OCI-LY7 (cell line): ENCODE measurements at regions not wholly inside any gene's neighbourhood (a gene's known extent, or its start where the extent isn't known, plus 50 kb on each side); places are given as distances from the start of the nearest gene placed in this dataset.

ENCODE experiments used
- BruUV-seq: library from RNA; stranded (reverse); fragments of 400-500 nt; replicated peaks from 2 replicates; lab custom pipeline; 2021; lab: Mats Ljungman, UMichigan
- CTCF ChIA-PET: fragments of 300-600 bp; sonication (Branson Sonifier 250); formaldehyde crosslinking; loops from one replicate; lab custom pipeline; 2022; ENCODE audit warnings: antibody characterized with exemption; ENCODE audit not compliant: unreplicated experiment; lab: Charles Lee
- POLR2A ChIA-PET: fragments of 300-600 bp; sonication (Branson Sonifier 250); formaldehyde crosslinking; loops from one replicate; lab custom pipeline; 2022; ENCODE audit warnings: antibody characterized with exemption; lab: Charles Lee
- DNase-seq: peaks from one replicate; pipeline ENCODE4 v3.0.0-alpha.2; 2015; ENCODE audit warnings: low spot score
- H2AFZ ChIP-seq: fragments of 200-600 bp; sonication (generic), shearing (Covaris generic); 2 replicates; pipeline ENCODE4 v1.6.1; 2014; ENCODE audit warnings: mild to moderate bottlenecking, antibody characterized with exemption, low read length, moderate library complexity
- H3K27ac ChIP-seq: fragments of 200-600 bp; sonication (generic); 2 replicates; pipeline ENCODE4 v1.5.1; 2014; ENCODE audit warnings: mixed run types, low read depth, mild to moderate bottlenecking, moderate library complexity, low read length, inconsistent platforms; ENCODE audit not compliant: poor library complexity, severe bottlenecking
- H3K36me3 ChIP-seq: fragments of 200-600 bp; sonication (generic); 2 replicates; pipeline ENCODE4 v1.6.1; 2014; ENCODE audit warnings: mild to moderate bottlenecking, antibody characterized with exemption, low read length, moderate library complexity, mixed read lengths; ENCODE audit not compliant: insufficient read depth
- H3K4me1 ChIP-seq: fragments of 200-600 bp; sonication (generic); 2 replicates; pipeline ENCODE4 v1.5.1; 2014; ENCODE audit warnings: mild to moderate bottlenecking, low read length; ENCODE audit not compliant: insufficient read depth, poor library complexity, severe bottlenecking
- H3K4me2 ChIP-seq: fragments of 200-600 bp; sonication (generic); 2 replicates; pipeline ENCODE4 v1.6.1; 2014; ENCODE audit warnings: mild to moderate bottlenecking, low read length
- H3K4me3 ChIP-seq: fragments of 200-600 bp; sonication (generic); 2 replicates; pipeline ENCODE4 v1.5.1; 2014; ENCODE audit warnings: mild to moderate bottlenecking, low read depth, low read length; ENCODE audit not compliant: poor library complexity, severe bottlenecking
- H3K79me2 ChIP-seq: fragments of 200-600 bp; sonication (generic); 2 replicates; pipeline ENCODE4 v1.6.1; 2016; ENCODE audit warnings: low read depth, mild to moderate bottlenecking, low read length, moderate library complexity, mixed read lengths; ENCODE audit not compliant: insufficient read depth
- H3K9me2 ChIP-seq: fragments of 200-600 bp; sonication (generic); 2 replicates; pipeline ENCODE4 v1.6.1; 2016; ENCODE audit warnings: mild to moderate bottlenecking, low read length, mixed read lengths; ENCODE audit not compliant: insufficient read depth
- H3K9me3 ChIP-seq: fragments of 200-600 bp; sonication (generic); 2 replicates; pipeline ENCODE4 v1.6.1; 2014; ENCODE audit warnings: mild to moderate bottlenecking, mixed run types, low read length, mixed read lengths
- H4K20me1 ChIP-seq: fragments of 200-600 bp; sonication (generic); 2 replicates; pipeline ENCODE4 v1.6.1; 2014; ENCODE audit warnings: mild to moderate bottlenecking, antibody characterized with exemption, low read length, moderate library complexity, mixed read lengths; ENCODE audit not compliant: insufficient read depth
- CTCF ChIP-seq: fragments of 200-600 bp; sonication (generic); conservative IDR thresholded peaks from 2 replicates; pipeline ENCODE4 v1.5.1; 2014; ENCODE audit warnings: mild to moderate bottlenecking, antibody characterized with exemption, low read length, moderate library complexity, mixed read lengths
- EZH2phosphoT487 ChIP-seq: fragments of 200-600 bp; sonication (generic); IDR thresholded peaks from 2 replicates; pipeline ENCODE4 v1.6.1; 2018; ENCODE audit warnings: low read depth, borderline replicate concordance, mild to moderate bottlenecking, mixed run types, antibody characterized with exemption, low read length, moderate library complexity, mixed read lengths
- intact Hi-C: fragments of 100-400 bp; cut with micrococcal nuclease; formaldehyde crosslinking; loops from one replicate; pipeline ENCODE4 v1.10.0; 2022; ENCODE audit not compliant: unreplicated experiment

- DNase-seq = no peak
- intact Hi-C loops = loop anchor here (5.0 kb wide), 1 partner anchor 1030 kb away; no protein-coding TSS in a partner anchor
- TF ChIP-seq EZH2phosphoT487 (no peak), CTCF (no peak)
- Histone ChIP-seq H3K4me2 (no peak overlapping the region), H3K27ac (no peak overlapping the region), H3K36me3 (no peaks in the 10 kb centered on the region), H4K20me1 (no peaks in the 10 kb centered on the region), H3K9me2 (no peaks in the 10 kb centered on the region), H3K9me3 (no peaks in the 10 kb centered on the region), H3K79me2 (no peaks in the 10 kb centered on the region), H3K4me1 (no peaks in the 10 kb centered on the region), H3K4me3 (no peak overlapping the region), H2AFZ (no peak overlapping the region)
- no TSS peak for BruUV-seq
- ChIA-PET POLR2A (interaction anchor here (0.6 kb wide), 1 partner anchor 1487 kb away, joined by 3 read pairs; no protein-coding TSS in a partner anchor), CTCF (no interaction called here)
Measured at GRCh38 chr3:22731901-22732300, 471.2 kb upstream of the UBE2E2 start.

- Histone ChIP-seq H3K36me3 (no peaks in the 10 kb centered on the region), H3K9me3 (no peaks in the 10 kb centered on the region), H3K4me2 (no peak overlapping the region), H3K79me2 (no peaks in the 10 kb centered on the region), H3K9me2 (no peaks in the 10 kb centered on the region), H2AFZ (no peak overlapping the region), H3K4me1 (no peaks in the 10 kb centered on the region), H4K20me1 (no peaks in the 10 kb centered on the region), H3K27ac (no peak overlapping the region), H3K4me3 (no peak overlapping the region)
- ChIA-PET CTCF (no interaction called here), POLR2A (no interaction called here)
- DNase-seq = no peak
- intact Hi-C loops = loop anchor here (5.0 kb wide), 1 partner anchor 1030 kb away; no protein-coding TSS in a partner anchor
- TF ChIP-seq EZH2phosphoT487 (no peak), CTCF (no peak)
- no TSS peak for BruUV-seq
Measured at GRCh38 chr3:22732641-22733040, 470.5 kb upstream of the UBE2E2 start.

GRCh38 chr3:22734207-22734606, 468.9 kb upstream of the UBE2E2 start:
- Histone ChIP-seq H3K4me1 (no peaks in the 10 kb centered on the region), H3K36me3 (no peaks in the 10 kb centered on the region), H3K79me2 (no peaks in the 10 kb centered on the region), H3K9me2 (no peaks in the 10 kb centered on the region), H3K4me2 (no peak overlapping the region), H2AFZ (no peak overlapping the region), H3K9me3 (no peaks in the 10 kb centered on the region), H3K27ac (no peak overlapping the region), H3K4me3 (no peak overlapping the region), H4K20me1 (no peaks in the 10 kb centered on the region)
- TF ChIP-seq EZH2phosphoT487 (no peak), CTCF (no peak)
- DNase-seq = no peak
- ChIA-PET POLR2A (interaction anchor here (0.6 kb wide), 2 partner anchors 33 to 1194 kb away, joined by 3 to 7 read pairs; no protein-coding TSS in a partner anchor), CTCF (no interaction called here)
- intact Hi-C loops = loop anchor here (5.0 kb wide), 1 partner anchor 1028 kb away; no protein-coding TSS in a partner anchor
- BruUV-seq = no TSS peak
